H1 (cell line): ENCODE measurements at regions not wholly inside any gene's neighbourhood (a gene's known extent, or its start where the extent isn't known, plus 50 kb on each side); places are given as distances from the start of the nearest gene placed in this dataset.

Experiments
- CTCF ChIA-PET: fragments of 300-600 bp; sonication (Branson Sonifier 250); formaldehyde crosslinking; loops from one replicate; lab custom pipeline; 2021; ENCODE audit not compliant: partially characterized antibody; lab: Charles Lee
- POLR2A ChIA-PET: fragments of 300-600 bp; sonication (Branson Sonifier 250); formaldehyde crosslinking; loops from one replicate; lab custom pipeline; 2021; ENCODE audit warnings: inconsistent platforms; ENCODE audit not compliant: partially characterized antibody; lab: Charles Lee
- DNase-seq, 2 experiments: peaks; one replicate each; pipeline versions ENCODE4 v3.0.0 to v3.0.0-alpha.2; 2010 to 2022; ENCODE audit warnings: low spot score in 2 of 2, low read depth in 1 of 2, mixed read lengths in 1 of 2
- FAIRE-seq: peaks from 2 replicates; lab custom pipeline; 2011; peaks lifted over from hg19 to GRCh38; lab: Jason Lieb, UNC
- H2AFZ ChIP-seq: 2 replicates; pipeline ENCODE4 v1.8.1; 2012; ENCODE audit warnings: low read length, inconsistent platforms
- H2AK5ac ChIP-seq: 2 replicates; pipeline ENCODE4 v1.6.1; 2013; ENCODE audit warnings: low read depth, low read length
- H2BK120ac ChIP-seq: replicated peaks from 2 replicates; pipeline ENCODE3; 2013; ENCODE audit warnings: low read depth, low read length, inconsistent platforms
- H2BK12ac ChIP-seq: 2 replicates; pipeline ENCODE4 v1.6.1; 2013; ENCODE audit warnings: low read depth, low read length
- H2BK15ac ChIP-seq: 2 replicates; pipeline ENCODE4 v1.6.1; 2013; ENCODE audit warnings: low read length
- H2BK20ac ChIP-seq: 2 replicates; pipeline ENCODE4 v1.6.1; 2013; ENCODE audit warnings: low read length
- H2BK5ac ChIP-seq: 2 replicates; pipeline ENCODE4 v1.6.1; 2013; ENCODE audit warnings: low read depth, low read length
- H3K14ac ChIP-seq: 2 replicates; pipeline ENCODE4 v1.6.1; 2013; ENCODE audit warnings: inconsistent platforms; ENCODE audit not compliant: insufficient read length
- H3K18ac ChIP-seq: 2 replicates; pipeline ENCODE4 v1.6.1; 2013; ENCODE audit warnings: low read length; ENCODE audit errors: extremely low read depth
- H3K23ac ChIP-seq: 2 replicates; pipeline ENCODE4 v1.6.1; 2013; ENCODE audit warnings: inconsistent platforms; ENCODE audit not compliant: insufficient read length
- H3K23me2 ChIP-seq: 2 replicates; pipeline ENCODE4 v1.6.1; 2013; ENCODE audit warnings: low read depth, low read length
- H3K27ac ChIP-seq: 2 replicates; pipeline ENCODE4 v1.6.1; 2011; ENCODE audit warnings: low read depth, low read length, inconsistent platforms
- H3K27me3 ChIP-seq, 4 experiments: replicated peaks in 1 of 4; 1 replicate in 1 of 4; 2 replicates in 3 of 4; pipeline versions ENCODE4 v1.6.1 to v1.8.1; 2011 to 2013; ENCODE audit warnings: low read length in 3 of 4, mild to moderate bottlenecking in 3 of 4, inconsistent platforms in 2 of 4, mixed read lengths in 2 of 4, moderate library complexity in 1 of 4; ENCODE audit not compliant: control insufficient read depth in 3 of 4, insufficient read depth in 3 of 4; ENCODE audit errors: extremely low read depth in 1 of 4
- H3K36me3 ChIP-seq, 4 experiments: 2 replicates each; pipeline versions ENCODE4 v1.6.1 to v1.8.1; 2011 to 2013; ENCODE audit warnings: mild to moderate bottlenecking in 4 of 4, low read length in 3 of 4, moderate library complexity in 2 of 4, control low read depth in 1 of 4, inconsistent platforms in 1 of 4; ENCODE audit not compliant: insufficient read depth in 4 of 4, control insufficient read depth in 2 of 4
- H3K4ac ChIP-seq: replicated peaks from 2 replicates; pipeline ENCODE3; 2013; ENCODE audit warnings: low read length, low read depth, mixed read lengths, inconsistent platforms; ENCODE audit not compliant: insufficient read length
- H3K4me1 ChIP-seq, 4 experiments: replicated peaks in 1 of 4; 1 replicate in 1 of 4; 2 replicates in 3 of 4; pipeline versions ENCODE4 v1.6.1 to v1.8.1; 2011 to 2013; ENCODE audit warnings: low read length in 3 of 4, inconsistent platforms in 2 of 4, mixed read lengths in 1 of 4; ENCODE audit not compliant: insufficient read depth in 4 of 4, control insufficient read depth in 3 of 4
- H3K4me2 ChIP-seq, 2 experiments: 2 replicates each; pipeline versions ENCODE4 v1.6.1 to v1.8.1; 2011 to 2013; ENCODE audit warnings: low read depth in 2 of 2, low read length in 2 of 2, control low read depth in 1 of 2, inconsistent platforms in 1 of 2, mild to moderate bottlenecking in 1 of 2; ENCODE audit not compliant: insufficient read depth in 1 of 2
- H3K4me3 ChIP-seq, 4 experiments: fragments of 200-600, 300-600 bp in 1 of 4; sonication (generic), shearing (Covaris generic), sonication (Bioruptor Twin) in 1 of 4; 2 replicates each; pipeline versions ENCODE4 v1.5.1 to v1.8.1; 2011 to 2016; ENCODE audit warnings: low read length in 4 of 4, low read depth in 3 of 4, control low read depth in 2 of 4, inconsistent platforms in 2 of 4, mild to moderate bottlenecking in 2 of 4, mixed read lengths in 1 of 4, moderate library complexity in 1 of 4; ENCODE audit not compliant: insufficient read depth in 2 of 4; ENCODE audit errors: extremely low read depth in 1 of 4
- H3K56ac ChIP-seq: replicated peaks from 2 replicates; pipeline ENCODE3; 2013; ENCODE audit warnings: low read depth, mild to moderate bottlenecking, mixed read lengths, low read length, inconsistent platforms; ENCODE audit not compliant: insufficient read length
- H3K79me1 ChIP-seq: 2 replicates; pipeline ENCODE4 v1.6.1; 2013; ENCODE audit warnings: low read depth, low read length, control low read depth
- H3K79me2 ChIP-seq, 2 experiments: 2 replicates each; pipeline versions ENCODE4 v1.6.1 to v1.8.1; 2012 to 2013; ENCODE audit warnings: low read length in 2 of 2, mild to moderate bottlenecking in 2 of 2, inconsistent platforms in 1 of 2; ENCODE audit not compliant: insufficient read depth in 2 of 2, control insufficient read depth in 1 of 2
- H3K9ac ChIP-seq, 4 experiments: replicated peaks in 1 of 4; 1 replicate in 1 of 4; 2 replicates in 3 of 4; pipeline versions ENCODE4 v1.6.1 to v1.8.1; 2011 to 2013; ENCODE audit warnings: low read depth in 3 of 4, low read length in 3 of 4, control low read depth in 2 of 4, mild to moderate bottlenecking in 2 of 4, moderate library complexity in 2 of 4, inconsistent platforms in 1 of 4; ENCODE audit errors: extremely low read depth in 1 of 4
- H3K9me3 ChIP-seq, 2 experiments: 2 replicates each; pipeline versions ENCODE4 v1.6.1 to v1.8.1; 2012 to 2013; ENCODE audit warnings: mild to moderate bottlenecking in 2 of 2, moderate library complexity in 2 of 2, control low read depth in 1 of 2, inconsistent platforms in 1 of 2, low read depth in 1 of 2, low read length in 1 of 2, mixed read lengths in 1 of 2; ENCODE audit not compliant: insufficient read depth in 2 of 2
- H4K20me1 ChIP-seq, 2 experiments: replicated peaks in 1 of 2; 2 replicates each; pipeline versions ENCODE3 to v1.8.1; 2011 to 2013; ENCODE audit warnings: inconsistent platforms in 2 of 2, low read length in 2 of 2, mild to moderate bottlenecking in 1 of 2; ENCODE audit not compliant: insufficient read depth in 2 of 2, control insufficient read depth in 1 of 2
- H4K5ac ChIP-seq: 2 replicates; pipeline ENCODE4 v1.6.1; 2013; ENCODE audit warnings: low read length, low read depth, mixed read lengths, inconsistent platforms; ENCODE audit not compliant: insufficient read length
- H4K8ac ChIP-seq: 2 replicates; pipeline ENCODE4 v1.8.0; 2013; ENCODE audit warnings: mild to moderate bottlenecking, moderate library complexity, low read length, inconsistent platforms; ENCODE audit not compliant: insufficient read depth; ENCODE audit errors: extremely low read depth
- H4K91ac ChIP-seq: replicated peaks from 2 replicates; pipeline ENCODE3; 2013; ENCODE audit warnings: low read length, mixed read lengths, inconsistent platforms; ENCODE audit not compliant: insufficient read length
- CBX5 ChIP-seq: fragments of 300-800, 300-1000 bp; sonication (generic); IDR thresholded peaks from 2 replicates; pipeline ENCODE4 v1.7.1; 2016; ENCODE audit warnings: antibody characterized with exemption, low read length, low read depth
- CHD2 ChIP-seq: IDR thresholded peaks from 2 replicates; pipeline ENCODE4 v1.6.1; 2012; ENCODE audit warnings: low read length, improper control_type of control experiment
- E2F6 ChIP-seq: IDR thresholded peaks from 2 replicates; pipeline ENCODE4 v1.6.1; 2012; ENCODE audit warnings: inconsistent platforms
- HDAC6 ChIP-seq: IDR thresholded peaks from one replicate; pipeline ENCODE4 v1.7.1; 2012; ENCODE audit warnings: low read depth, mild to moderate bottlenecking, inconsistent platforms, low read length, moderate library complexity
- KDM4A ChIP-seq: IDR thresholded peaks from one replicate; pipeline ENCODE4 v1.7.1; 2012; ENCODE audit warnings: low read depth, mild to moderate bottlenecking, moderate library complexity, low read length, inconsistent platforms; ENCODE audit not compliant: severe bottlenecking
- KDM5A ChIP-seq: fragments of 200-600 bp; IDR thresholded peaks from 2 replicates; pipeline ENCODE4 v1.7.1; 2012; ENCODE audit warnings: mild to moderate bottlenecking, low read length, inconsistent platforms, mixed read lengths
- PHF8 ChIP-seq: fragments of 200-600 bp; sonication (generic); conservative IDR thresholded peaks from 2 replicates; pipeline ENCODE4 v1.7.1; 2012; ENCODE audit warnings: low read depth, mild to moderate bottlenecking, inconsistent platforms, low read length, moderate library complexity
- RAD21 ChIP-seq, 2 experiments: IDR thresholded peaks in 1 of 2; conservative IDR thresholded peaks in 1 of 2; 2 replicates each; pipeline ENCODE4 v1.6.1; 2011; ENCODE audit warnings: low read depth in 2 of 2, low read length in 2 of 2, improper control_type of control experiment in 1 of 2, inconsistent platforms in 1 of 2, mild to moderate bottlenecking in 1 of 2, moderate library complexity in 1 of 2
- RBBP5 ChIP-seq: IDR thresholded peaks from 2 replicates; pipeline ENCODE4 v1.7.1; 2012; ENCODE audit warnings: low read depth, mild to moderate bottlenecking, inconsistent platforms, low read length, moderate library complexity, borderline replicate concordance
- SP1 ChIP-seq: IDR thresholded peaks from 2 replicates; pipeline ENCODE4 v1.6.1; 2011; ENCODE audit warnings: low read depth, low read length
- SP2 ChIP-seq: IDR thresholded peaks from 2 replicates; pipeline ENCODE4 v1.6.1; 2012; ENCODE audit warnings: mild to moderate bottlenecking, low read length, inconsistent platforms
- SP4 ChIP-seq: IDR thresholded peaks from 2 replicates; pipeline ENCODE4 v1.6.1; 2012; ENCODE audit warnings: low read length, inconsistent platforms
- TAF1 ChIP-seq: IDR thresholded peaks from 2 replicates; pipeline ENCODE4 v1.6.1; 2011; ENCODE audit warnings: mild to moderate bottlenecking, low read depth, low read length
- TAF7 ChIP-seq: optimal IDR thresholded peaks from 2 replicates; pipeline ENCODE3; 2011; ENCODE audit warnings: low read depth, mild to moderate bottlenecking, inconsistent platforms, low read length, moderate library complexity, borderline replicate concordance
- YY1 ChIP-seq: IDR thresholded peaks from 2 replicates; pipeline ENCODE4 v1.6.1; 2011; ENCODE audit warnings: low read depth, mild to moderate bottlenecking, low read length
- WGBS, 2 experiments: shearing (Covaris generic) in 1 of 2; methylation state at CpG; one replicate each; pipeline versions ENCODE4 v1.1.6 to v1.1.7; 2013 to 2015; ENCODE audit warnings: low lambda C conversion rate in 2 of 2, mixed read lengths in 2 of 2, inconsistent platforms in 1 of 2, low coverage in 1 of 2, missing lambda C conversion rate in 1 of 2; ENCODE audit not compliant: insufficient replicate concordance in 2 of 2, insufficient coverage in 1 of 2, insufficient read length in 1 of 2; ENCODE audit errors: extremely low coverage in 1 of 2, missing lambda C conversion rate in 1 of 2; 5-methylcytosine and 5-hydroxymethylcytosine counted together

DNA sequence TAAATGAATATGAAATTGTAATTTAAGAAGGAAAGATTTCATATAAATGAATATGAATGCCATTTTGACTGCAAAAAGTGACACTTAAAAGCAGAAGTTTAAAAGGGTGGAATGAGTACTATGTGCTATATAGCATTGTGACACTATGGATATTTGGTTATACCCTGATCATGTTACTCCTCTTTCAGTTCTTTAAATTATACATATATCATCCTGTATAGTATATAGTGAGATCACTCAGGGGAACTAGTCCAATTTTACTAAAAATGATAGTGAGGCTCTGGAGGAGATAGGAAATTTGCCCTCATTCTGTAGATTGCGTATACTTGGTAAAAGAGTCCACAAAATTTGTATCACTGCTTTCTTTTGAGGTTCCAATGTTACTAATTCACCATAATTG lies 155.7 kb upstream of the BTG1 start:
- CTCF ChIA-PET: no interaction called here
- 100% methylated on average over 1 of the region's 1 CpG; no CpG with 5 or more reads in 1 of the 2 experiments for WGBS, 2 experiments
- H3K27me3 ChIP-seq: no peaks in the 10 kb centered on the region
- TF ChIP-seq SP2 (no peak), CHD2 (no peak), E2F6 (no peak), PHF8 (no peak), KDM4A (no peak), TAF7 (no peak), YY1 (no peak), TAF1 (no peak), SP4 (no peak), KDM5A (no peak), RAD21 (IDR thresholded peaks at IDR 0.05 in 1 of 2, conservative IDR thresholded peaks at IDR 0.05 in 1 of 2; ENCODE audit: low read depth in 2 of 2, low read length in 2 of 2) (no peak), SP1 (no peak), RBBP5 (no peak), CBX5 (no peak), HDAC6 (no peak)

More for the DNA sequence above, 155.7 kb upstream of the BTG1 start:
- Histone ChIP-seq H3K23ac (no peak overlapping the region), H4K5ac (no peak overlapping the region), H3K79me1 (no peaks in the 10 kb centered on the region), H3K4ac (no peak overlapping the region), H3K9ac (no peak overlapping the region), H3K14ac (no peak overlapping the region), H3K9me3 (no peaks in the 10 kb centered on the region), H3K4me3 (no peak overlapping the region), H3K4me1 (peaks cover 0 to 6% (median 4%) of the 10 kb centered on the region in 4 experiments; a peak in 6 of 7 replicates), H2AFZ (no peak overlapping the region), H2BK20ac (no peak overlapping the region), H3K56ac (no peak overlapping the region), H2BK120ac (no peak overlapping the region), H3K36me3 (no peaks in the 10 kb centered on the region), H3K18ac (no peak overlapping the region), H2BK5ac (no peak overlapping the region), H4K8ac (no peak overlapping the region), H2BK15ac (no peak overlapping the region), H4K91ac (no peak overlapping the region), H3K27ac (no peak overlapping the region), H2BK12ac (no peak overlapping the region), H2AK5ac (no peak overlapping the region), H3K79me2 (no peaks in the 10 kb centered on the region), H4K20me1 (no peaks in the 10 kb centered on the region), H3K23me2 (no peaks in the 10 kb centered on the region), H3K4me2 (no peak overlapping the region)
- DNase-seq (no peak), FAIRE-seq (no peak)
- POLR2A ChIA-PET: no interaction called here
